Esophagus squamous epithelium (tissue), 5 donors: ENCODE measurements at regions not wholly inside any gene's neighbourhood (a gene's known extent, or its start where the extent isn't known, plus 50 kb on each side); places are given as distances from the start of the nearest gene placed in this dataset.

Source experiments
- DNase-seq: peaks from one replicate; lab custom pipeline; 2025; lab: John Stamatoyannopoulos, UW
- H3K27ac ChIP-seq, 4 donors: fragments of 200-600 bp; sonication (generic); one replicate each; pipeline ENCODE4 v1.5.1; 2016 to 2019; ENCODE audit warnings: mild to moderate bottlenecking in 1 of 4
- H3K27me3 ChIP-seq, 4 donors: fragments of 200-600 bp; sonication (generic); 1 replicate in 3 of 4; 2 replicates in 1 of 4; pipeline versions ENCODE4 v1.5.1 to v1.6.0; 2017 to 2021; ENCODE audit warnings: antibody characterized with exemption in 1 of 4
- H3K36me3 ChIP-seq, 3 donors: fragments of 200-600 bp; sonication (generic); one replicate each; pipeline ENCODE4 v1.5.1; 2016 to 2019
- H3K4me1 ChIP-seq, 3 donors: fragments of 200-600 bp; sonication (generic); one replicate each; pipeline ENCODE4 v1.5.1; 2017 to 2019
- H3K4me3 ChIP-seq, 4 donors: fragments of 200-600 bp; sonication (generic); 1 replicate in 3 of 4; 2 replicates in 1 of 4; pipeline ENCODE4 v1.5.1; 2016 to 2019; ENCODE audit warnings: mild to moderate bottlenecking in 2 of 4, moderate library complexity in 1 of 4
- H3K9me3 ChIP-seq, 3 donors: fragments of 200-600 bp; sonication (generic); one replicate each; pipeline ENCODE4 v1.5.1; 2016 to 2019
- CTCF ChIP-seq, 6 experiments: fragments of 450-650 bp in 4 of 6; fragments of 200-600 bp in 2 of 6; sonication (generic) in 2 of 6; IDR thresholded peaks; one replicate each; pipeline ENCODE4 v1.5.1; 2016 to 2019; ENCODE audit warnings: antibody characterized with exemption in 6 of 6, mild to moderate bottlenecking in 4 of 6, moderate library complexity in 4 of 6
- POLR2A ChIP-seq, 4 donors: fragments of 450-650 bp; IDR thresholded peaks; one replicate each; pipeline ENCODE4 v1.6.1; 2017; ENCODE audit warnings: antibody characterized with exemption in 4 of 4, mild to moderate bottlenecking in 4 of 4, moderate library complexity in 3 of 4
- WGBS, 2 donors: methylation state at CpG; one replicate each; pipeline ENCODE4 v1.1.5; 2018; 5-methylcytosine and 5-hydroxymethylcytosine counted together
- intact Hi-C: fragments of 100-400 bp; cut with DNase I; formaldehyde crosslinking; loops from one replicate; pipeline ENCODE4 v1.15.0; 2022
- donor health status: DM: yes; HTN: yes; CAD: no.

DNA sequence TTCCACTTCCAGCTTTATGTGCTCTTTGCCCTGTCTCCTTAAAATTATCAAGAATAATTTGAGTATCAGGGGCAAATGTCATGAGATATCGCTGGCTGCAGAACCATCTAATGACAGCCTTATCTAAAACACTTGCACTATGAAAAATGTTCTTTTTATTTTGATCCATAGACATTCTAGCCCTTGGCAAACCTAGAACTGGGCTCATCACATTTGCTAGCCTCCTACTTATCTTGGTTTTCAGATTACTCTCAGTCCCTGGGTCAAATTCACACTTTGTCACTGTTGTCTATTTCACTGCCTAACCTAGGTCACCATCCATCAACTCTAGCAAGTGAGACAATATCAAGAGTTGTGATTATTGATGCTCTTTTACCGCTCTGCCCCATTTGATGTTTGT lies 59.9 kb upstream of the IPO9 start:
- 83 to 91% methylated on average over 2 of the region's 2 CpGs for WGBS, 2 donors
- H3K27me3 ChIP-seq: no peaks in the 10 kb centered on the region

DNA sequence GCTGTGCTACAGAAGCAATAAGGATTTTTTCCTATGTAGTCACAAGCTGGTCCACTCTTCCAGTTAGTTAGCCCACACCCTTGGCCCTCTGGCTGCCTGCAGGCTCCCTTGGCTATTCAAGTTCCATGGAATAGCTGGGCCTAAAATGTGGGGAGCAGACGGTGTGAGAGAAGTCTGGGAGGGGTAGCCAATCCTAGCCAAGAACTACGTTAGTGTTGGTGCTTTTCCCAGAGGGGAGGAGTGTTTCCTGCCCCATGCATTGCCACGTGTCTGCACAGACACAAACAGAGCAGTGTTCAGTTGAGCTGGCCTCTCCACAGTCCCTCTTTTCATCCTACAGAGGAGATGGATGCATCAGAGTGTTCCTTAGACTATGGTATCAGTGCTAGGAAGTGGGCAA lies 59.0 kb upstream of the IPO9 start:
- peaks cover 0 to 7% (median 5%) of the 10 kb centered on the region in 3 donors for H3K9me3 ChIP-seq
- H3K36me3 ChIP-seq: no peaks in the 10 kb centered on the region
- H3K4me3 ChIP-seq: no peak overlapping the region
- H3K4me1 ChIP-seq: peaks cover 0 to 27% (median 16%) of the 10 kb centered on the region in 3 donors
- H3K27me3 ChIP-seq: no peaks in the 10 kb centered on the region
- intact Hi-C loops: no loop called here
- no peak for DNase-seq
- TF ChIP-seq CTCF (IDR thresholded peaks at IDR 0.05) (no peak), POLR2A (IDR thresholded peaks at IDR 0.05) (no peak)
- WGBS, 2 donors: 24 to 28% methylated on average over 3 of the region's 3 CpGs
- H3K27ac ChIP-seq: peak overlapping the region in 1 of 4 donors; percentile 6

More for the DNA sequence above, 59.9 kb upstream of the IPO9 start:
- H3K4me1 ChIP-seq: peaks cover 0 to 35% (median 16%) of the 10 kb centered on the region in 3 donors
- TF ChIP-seq CTCF (IDR thresholded peaks at IDR 0.05): no peak
- TF ChIP-seq POLR2A (IDR thresholded peaks at IDR 0.05): no peak
- no peak overlapping the region for H3K27ac ChIP-seq
- DNase-seq: no peak
- intact Hi-C loops: no loop called here
- H3K9me3 ChIP-seq: peaks cover 0 to 7% (median 5%) of the 10 kb centered on the region in 3 donors
- H3K36me3 ChIP-seq: no peaks in the 10 kb centered on the region
- H3K4me3 ChIP-seq: no peak overlapping the region

- peaks cover 0 to 7% (median 5%) of the 10 kb centered on the region in 3 donors for H3K9me3 ChIP-seq
- no peaks in the 10 kb centered on the region for H3K36me3 ChIP-seq
- DNase-seq: no peak
- peaks cover 0 to 16% (median 8%) of the 10 kb centered on the region in 3 donors for H3K4me1 ChIP-seq
- no peak for TF ChIP-seq POLR2A (IDR thresholded peaks at IDR 0.05)
- TF ChIP-seq CTCF (IDR thresholded peaks at IDR 0.05): no peak
- intact Hi-C loops: no loop called here
- WGBS, 2 donors: 64 to 67% methylated on average over 2 of the region's 2 CpGs
- H3K4me3 ChIP-seq: no peak overlapping the region
- H3K27ac ChIP-seq: no peak overlapping the region
- no peaks in the 10 kb centered on the region for H3K27me3 ChIP-seq
Observed at GRCh38 chr1:201771466-201771865, 57.5 kb upstream of the IPO9 start.

- Histone ChIP-seq H3K4me1 (peaks cover 0 to 11% (median 6%) of the 10 kb centered on the region in 3 donors), H3K27ac (no peak overlapping the region), H3K4me3 (no peak overlapping the region), H3K27me3 (no peaks in the 10 kb centered on the region), H3K9me3 (peaks cover 0 to 7% (median 5%) of the 10 kb centered on the region in 3 donors), H3K36me3 (no peaks in the 10 kb centered on the region)
- TF ChIP-seq CTCF (IDR thresholded peaks at IDR 0.05) (no peak), POLR2A (IDR thresholded peaks at IDR 0.05) (no peak)
- intact Hi-C loops: no loop called here
- 94 to 100% methylated on average over 1 of the region's 1 CpG for WGBS, 2 donors
- no peak for DNase-seq
Observed at GRCh38 chr1:201772178-201772577, 56.8 kb upstream of the IPO9 start.

GRCh38 chr1:201773764-201774163 lies 55.2 kb upstream of the IPO9 start:
- no peak for TF ChIP-seq CTCF (IDR thresholded peaks at IDR 0.05)
- TF ChIP-seq POLR2A (IDR thresholded peaks at IDR 0.05): no peak
- H3K27ac ChIP-seq: no peak overlapping the region
- peaks cover 0 to 7% (median 5%) of the 10 kb centered on the region in 3 donors for H3K9me3 ChIP-seq
- H3K27me3 ChIP-seq: no peaks in the 10 kb centered on the region
- 60 to 66% methylated on average over 4 of the region's 4 CpGs for WGBS, 2 donors
- H3K4me1 ChIP-seq: peaks cover 0 to 24% (median 14%) of the 10 kb centered on the region in 3 donors
- no peak overlapping the region for H3K4me3 ChIP-seq
- intact Hi-C loops: no loop called here
- no peaks in the 10 kb centered on the region for H3K36me3 ChIP-seq
- DNase-seq: no peak
